Tibial nerve (tissue), 4 donors: ENCODE measurements at regions not wholly inside any gene's neighbourhood (a gene's known extent, or its start where the extent isn't known, plus 50 kb on each side); places are given as distances from the start of the nearest gene placed in this dataset.

Experiments used
- DNase-seq, 2 donors: peaks; one replicate each; pipeline ENCODE4 v3.0.0-alpha.2; 2019; ENCODE audit warnings: low spot score in 2 of 2
- H3K27ac ChIP-seq, 4 donors: fragments of 200-600 bp; sonication (generic) in 3 of 4; one replicate each; pipeline ENCODE4 v1.5.1; 2017 to 2019; ENCODE audit warnings: mild to moderate bottlenecking in 1 of 4
- H3K27me3 ChIP-seq, 2 donors: fragments of 200-600 bp; sonication (generic) in 1 of 2; one replicate each; pipeline versions ENCODE4 v1.5.1 to v1.6.0; 2017 to 2019
- H3K36me3 ChIP-seq, 3 donors: fragments of 200-600 bp; sonication (generic); one replicate each; pipeline ENCODE4 v1.5.1; 2018 to 2019
- H3K4me1 ChIP-seq, 4 donors: fragments of 200-600 bp; sonication (generic) in 3 of 4; one replicate each; pipeline ENCODE4 v1.5.1; 2017 to 2019
- H3K4me3 ChIP-seq, 4 donors: fragments of 200-600 bp; sonication (generic) in 3 of 4; one replicate each; pipeline ENCODE4 v1.5.1; 2017 to 2019; ENCODE audit warnings: mild to moderate bottlenecking in 1 of 4, moderate library complexity in 1 of 4
- H3K9me3 ChIP-seq, 4 donors: fragments of 200-600 bp; sonication (generic) in 3 of 4; one replicate each; pipeline ENCODE4 v1.5.1; 2017 to 2019
- CTCF ChIP-seq, 5 experiments: fragments of 200-600 bp in 3 of 5; fragments of 450-650 bp in 2 of 5; sonication (generic) in 3 of 5; IDR thresholded peaks; one replicate each; pipeline ENCODE4 v1.5.1; 2016 to 2019; ENCODE audit warnings: antibody characterized with exemption in 5 of 5, mild to moderate bottlenecking in 3 of 5, moderate library complexity in 2 of 5
- EP300 ChIP-seq, 2 donors: sonication (generic); formaldehyde crosslinking; IDR thresholded peaks; one replicate each; pipeline ENCODE4 v1.6.1; 2017; ENCODE audit warnings: antibody characterized with exemption in 2 of 2, mild to moderate bottlenecking in 1 of 2
- POLR2A ChIP-seq, 2 donors: fragments of 450-650 bp; IDR thresholded peaks; one replicate each; pipeline ENCODE4 v1.6.1; 2017; ENCODE audit warnings: antibody characterized with exemption in 2 of 2, mild to moderate bottlenecking in 2 of 2, moderate library complexity in 2 of 2
- WGBS, 2 donors: methylation state at CpG; one replicate each; pipeline ENCODE4 v1.1.5; 2018; 5-methylcytosine and 5-hydroxymethylcytosine counted together

GRCh38 chr7:144892761-144893160 lies 56.9 kb upstream of the TPK1 start:
- Histone ChIP-seq H3K9me3 (no peaks in the 10 kb centered on the region), H3K4me1 (no peaks in the 10 kb centered on the region), H3K27me3 (no peaks in the 10 kb centered on the region), H3K27ac (no peak overlapping the region), H3K4me3 (no peak overlapping the region), H3K36me3 (no peaks in the 10 kb centered on the region)
- no peak for DNase-seq
- 58 to 70% methylated on average over 3 of the region's 3 CpGs for WGBS, 2 donors
- TF ChIP-seq CTCF (IDR thresholded peaks at IDR 0.05) (no peak), POLR2A (IDR thresholded peaks at IDR 0.05) (no peak), EP300 (IDR thresholded peaks at IDR 0.05) (no peak)
